K562 (cell line): ENCODE measurements at regions not wholly inside any gene's neighbourhood (a gene's known extent, or its start where the extent isn't known, plus 50 kb on each side); places are given as distances from the start of the nearest gene placed in this dataset.

Experiments
- ATAC-seq: fragments of 200-7000 bp; cut with Tn5 transposase; 3 replicates; pipeline ENCODE4 v1.9.1; 2020; ENCODE audit warnings: moderate library complexity
- BruUV-seq: library from RNA; stranded (reverse); fragments of 400-500 nt; replicated peaks from 2 replicates; lab custom pipeline; 2021; lab: Mats Ljungman, UMichigan
- CTCF ChIA-PET: fragments of 300-600 bp; formaldehyde crosslinking; extraction: SDS; loops from one replicate; lab custom pipeline; 2021; ENCODE audit warnings: low intra/inter-chr PET ratio; lab: Yijun Ruan, JAX
- POLR2A ChIA-PET: fragments of 300-600, 350-650 bp; sonication (Branson Sonifier 250); formaldehyde crosslinking; extraction: SDS; loops from one replicate; lab custom pipeline; 2021; ENCODE audit warnings: antibody characterized with exemption, inconsistent platforms; lab: Yijun Ruan, JAX
- DNase-seq, 4 experiments: peaks; one replicate each; pipeline versions ENCODE4 v3.0.0 to v3.0.0-alpha.2; 2011 to 2018; ENCODE audit warnings: low spot score in 3 of 4, mixed read lengths in 3 of 4; ENCODE audit errors: extremely low read depth in 1 of 4
- FAIRE-seq: peaks from 2 replicates; lab custom pipeline; 2011; peaks lifted over from hg19 to GRCh38; lab: Jason Lieb, UNC
- H2AFZ ChIP-seq: 2 replicates; pipeline ENCODE4 v1.6.0; 2011; ENCODE audit warnings: low read depth, low read length, control low read depth, inconsistent platforms
- H3K27ac ChIP-seq: fragments of 200-600 bp; 3 replicates; pipeline ENCODE4 v1.8.0; 2011; ENCODE audit warnings: low read depth, mild to moderate bottlenecking, control low read depth, inconsistent platforms, low read length, moderate library complexity, mixed read lengths; ENCODE audit errors: extremely low read depth
- H3K27me3 ChIP-seq, 2 experiments: fragments of 300-600 bp in 1 of 2; 2 replicates in 1 of 2; 3 replicates in 1 of 2; pipeline versions ENCODE4 v1.6.0 to v1.8.0; 2011; ENCODE audit warnings: inconsistent platforms in 2 of 2, low read length in 2 of 2, mild to moderate bottlenecking in 1 of 2, mixed read lengths in 1 of 2, moderate library complexity in 1 of 2; ENCODE audit not compliant: control insufficient read depth in 2 of 2, insufficient read depth in 2 of 2
- H3K36me3 ChIP-seq: fragments of 300-600 bp; 3 replicates; pipeline ENCODE4 v1.8.0; 2011; ENCODE audit warnings: mild to moderate bottlenecking, low read length, inconsistent platforms; ENCODE audit not compliant: control insufficient read depth, insufficient read depth
- H3K4me1 ChIP-seq, 2 experiments: fragments of 200-600 bp in 1 of 2; replicated peaks in 1 of 2; 2 replicates in 1 of 2; 3 replicates in 1 of 2; pipeline versions ENCODE4 v1.5.1 to v1.8.0; 2011; ENCODE audit warnings: inconsistent platforms in 2 of 2, low read length in 2 of 2, mild to moderate bottlenecking in 1 of 2, mixed read lengths in 1 of 2, moderate library complexity in 1 of 2; ENCODE audit not compliant: control insufficient read depth in 2 of 2, insufficient read depth in 2 of 2
- H3K4me2 ChIP-seq: 2 replicates; pipeline ENCODE4 v1.6.1; 2011; ENCODE audit warnings: low read length, control low read depth, inconsistent platforms, mixed read lengths; ENCODE audit not compliant: insufficient read depth
- H3K4me3 ChIP-seq: fragments of 200-600 bp; sonication (generic), shearing (Covaris generic); 2 replicates; pipeline ENCODE4 v1.5.1; 2016; ENCODE audit warnings: control low read depth, inconsistent platforms
- H3K79me2 ChIP-seq: fragments of 200-600 bp; 3 replicates; pipeline ENCODE4 v1.8.0; 2011; ENCODE audit warnings: low read length, inconsistent platforms; ENCODE audit not compliant: control insufficient read depth, insufficient read depth
- H3K9ac ChIP-seq, 2 experiments: 2 replicates each; pipeline versions ENCODE4 v1.6.0 to v1.6.1; 2011; ENCODE audit warnings: low read depth in 2 of 2, low read length in 2 of 2, control low read depth in 1 of 2, inconsistent platforms in 1 of 2, mild to moderate bottlenecking in 1 of 2, mixed read lengths in 1 of 2; ENCODE audit not compliant: insufficient read depth in 1 of 2
- H3K9me1 ChIP-seq: one replicate; pipeline ENCODE4 v1.6.0; 2011; ENCODE audit warnings: inconsistent platforms, mild to moderate bottlenecking, low read length, moderate library complexity; ENCODE audit not compliant: control insufficient read depth, insufficient read depth
- H3K9me3 ChIP-seq: replicated peaks from 2 replicates; pipeline ENCODE4 v1.5.1; 2011; ENCODE audit warnings: low read depth, low read length, inconsistent platforms; ENCODE audit not compliant: control insufficient read depth, insufficient read depth
- H4K20me1 ChIP-seq: replicated peaks from 2 replicates; pipeline ENCODE4 v1.6.1; 2011; ENCODE audit warnings: low read length, inconsistent platforms, mixed read lengths; ENCODE audit not compliant: control insufficient read depth, insufficient read depth
- ELF4 ChIP-seq: fragments of 450-650 bp; formaldehyde crosslinking; IDR thresholded peaks from 2 replicates; pipeline ENCODE4 v1.4.0; 2022; ENCODE audit warnings: missing genetic modification characterization
- EP400 ChIP-seq: fragments of 450-650 bp; IDR thresholded peaks from 2 replicates; pipeline ENCODE4 v1.6.1; 2017; ENCODE audit warnings: antibody characterized with exemption, mild to moderate bottlenecking, moderate library complexity
- ERF ChIP-seq: fragments of 450-650 bp; formaldehyde crosslinking; IDR thresholded peaks from 2 replicates; pipeline ENCODE4 v1.4.0; 2020; ENCODE audit warnings: mild to moderate bottlenecking, mixed read lengths
- FOXK2 ChIP-seq, 2 experiments: fragments of 450-650 bp; IDR thresholded peaks in 1 of 2; conservative IDR thresholded peaks in 1 of 2; 2 replicates each; pipeline ENCODE4 v1.6.1; 2016; ENCODE audit warnings: low read depth in 2 of 2, mild to moderate bottlenecking in 1 of 2
- HMBOX1 ChIP-seq: sonication (generic); IDR thresholded peaks from 2 replicates; pipeline ENCODE4 v1.6.1; 2016
- HMGXB4 ChIP-seq: sonication (generic); formaldehyde crosslinking; IDR thresholded peaks from 2 replicates; pipeline ENCODE4 v1.8.1; 2023; ENCODE audit warnings: mild to moderate bottlenecking, missing genetic modification reagents
- LCOR ChIP-seq: sonication (generic); formaldehyde crosslinking; IDR thresholded peaks from 2 replicates; pipeline ENCODE4 v1.8.0; 2022; ENCODE audit warnings: mild to moderate bottlenecking, missing genetic modification reagents
- MXD1 ChIP-seq: fragments of 250-450 bp; sonication (Bioruptor Pico); IDR thresholded peaks from 2 replicates; pipeline ENCODE4 v1.8.0; 2021; ENCODE audit warnings: borderline replicate concordance, mild to moderate bottlenecking, moderate library complexity; ENCODE audit not compliant: poor library complexity, severe bottlenecking
- NBN ChIP-seq: fragments of 450-650 bp; IDR thresholded peaks from 2 replicates; pipeline ENCODE4 v1.6.1; 2016; ENCODE audit warnings: low read depth, mild to moderate bottlenecking
- POLR2B ChIP-seq: fragments of 450-650 bp; IDR thresholded peaks from 2 replicates; pipeline ENCODE4 v1.6.1; 2018; ENCODE audit warnings: low read depth; ENCODE audit not compliant: partially characterized antibody
- POLR2H ChIP-seq: IDR thresholded peaks from 2 replicates; pipeline ENCODE4 v1.6.1; 2016; ENCODE audit warnings: missing genetic modification characterization, low read depth, mild to moderate bottlenecking, control low read depth, missing compliant biosample characterization, moderate library complexity
- RFX1 ChIP-seq: fragments of 450-650 bp; IDR thresholded peaks from 2 replicates; pipeline ENCODE4 v1.6.1; 2016; ENCODE audit warnings: mild to moderate bottlenecking, moderate library complexity
- TAF7 ChIP-seq: fragments of 450-650 bp; IDR thresholded peaks from 2 replicates; pipeline ENCODE4 v1.6.1; 2016; ENCODE audit warnings: missing genetic modification characterization, missing compliant biosample characterization
- ZNF696 ChIP-seq: fragments of 250-450 bp; sonication (Bioruptor Pico); conservative IDR thresholded peaks from 2 replicates; pipeline ENCODE4 v1.4.0; 2020; ENCODE audit warnings: mild to moderate bottlenecking, moderate library complexity
- ZNF764 ChIP-seq: fragments of 250-450 bp; sonication (Bioruptor Pico); IDR thresholded peaks from 2 replicates; pipeline ENCODE4 v1.4.0; 2020; ENCODE audit warnings: low read depth, mild to moderate bottlenecking, moderate library complexity
- WGBS: fragments of 100-300 bp; shearing (Covaris generic); methylation state at CpG from one replicate; pipeline ENCODE4 v1.1.6; 2016; ENCODE audit warnings: low coverage, mixed read lengths; ENCODE audit not compliant: insufficient coverage; ENCODE audit errors: missing lambda C conversion rate; 5-methylcytosine and 5-hydroxymethylcytosine counted together
- in situ Hi-C: fragments of 300-500 bp; cut with MboI; formaldehyde crosslinking; loops from 4 replicates; pipeline ENCODE4 v1.15.0; 2018; ENCODE audit warnings: inconsistent platforms, mixed read lengths
- intact Hi-C: fragments of 100-400 bp; cut with micrococcal nuclease; formaldehyde crosslinking; loops from 2 replicates; pipeline ENCODE4 v1.14.2; 2022

- intact Hi-C loops: no loop called here
- no peaks in the 10 kb centered on the region for H3K9me1 ChIP-seq
- no peaks in the 10 kb centered on the region for H3K79me2 ChIP-seq
- POLR2A ChIA-PET: no interaction called here
- no peaks in the 10 kb centered on the region for H3K27me3 ChIP-seq
- no peaks in the 10 kb centered on the region for H3K36me3 ChIP-seq
- DNase-seq (no peak), ATAC-seq (no peak), FAIRE-seq (no peak)
- TF ChIP-seq EP400: no peak
- no peak for TF ChIP-seq HMGXB4 (CRISPR knock-in tag)
- no peak for TF ChIP-seq POLR2H (tag)
- no peak for TF ChIP-seq ELF4
- no peak for TF ChIP-seq LCOR (CRISPR knock-in tag)
- no peak for TF ChIP-seq ZNF764
- no peak for TF ChIP-seq ERF
- no peak for TF ChIP-seq ZNF696 (CRISPR knock-in tag)
- TF ChIP-seq NBN: no peak
- TF ChIP-seq POLR2B: no peak
- no peak for TF ChIP-seq MXD1
- no peak for TF ChIP-seq HMBOX1
- no peak for TF ChIP-seq FOXK2 (conservative IDR thresholded peaks at IDR 0.05 in 1 of 2, IDR thresholded peaks at IDR 0.05 in 1 of 2; ENCODE audit: low read depth in 2 of 2)
- no peak for TF ChIP-seq TAF7 (tag)
- no peak for TF ChIP-seq RFX1
- H3K4me2 ChIP-seq: no peak overlapping the region
- 0% methylated on average over 11 of the region's 19 CpGs for WGBS
- no peak overlapping the region for H3K4me3 ChIP-seq
- CTCF ChIA-PET: no interaction called here
- H3K9ac ChIP-seq: no peak overlapping the region
- no peak overlapping the region for H2AFZ ChIP-seq
- BruUV-seq: no TSS peak
- in situ Hi-C loops: no loop called here
- H4K20me1 ChIP-seq: no peaks in the 10 kb centered on the region
- no peak overlapping the region for H3K27ac ChIP-seq
- H3K4me1 ChIP-seq: no peaks in the 10 kb centered on the region; a peak in 1 of 5 replicates
- no peaks in the 10 kb centered on the region for H3K9me3 ChIP-seq
Measured at GRCh38 chr18:78547817-78548216, 431.8 kb upstream of the SALL3 start.
